Common myeloid progenitor, CD34-positive (primary cell): ENCODE measurements at regions not wholly inside any gene's neighbourhood (a gene's known extent, or its start where the extent isn't known, plus 50 kb on each side); places are given as distances from the start of the nearest gene placed in this dataset.

ENCODE experiments used
- CTCF ChIA-PET: fragments of 350-600 bp; sonication (Branson Sonifier 250); formaldehyde crosslinking; loops from one replicate; lab custom pipeline; 2021; ENCODE audit warnings: antibody characterized with exemption; lab: Charles Lee
- POLR2A ChIA-PET: fragments of 350-600 bp; sonication (Branson Sonifier 250); formaldehyde crosslinking; loops from one replicate; lab custom pipeline; 2021; ENCODE audit warnings: antibody characterized with exemption; lab: Charles Lee
- DNase-seq, 3 donors: peaks; one replicate each; pipeline versions ENCODE4 v3.0.0 to v3.0.0-alpha.2; 2013
- H3K27ac ChIP-seq, 2 experiments: 1 replicate in 1 of 2; 2 replicates in 1 of 2; pipeline ENCODE4 v1.7.0; 2013; ENCODE audit warnings: inconsistent platforms in 2 of 2, low read length in 2 of 2, mild to moderate bottlenecking in 2 of 2, low read depth in 1 of 2, moderate library complexity in 1 of 2; ENCODE audit not compliant: severe bottlenecking in 2 of 2, insufficient read depth in 1 of 2, poor library complexity in 1 of 2
- H3K27me3 ChIP-seq, 5 experiments: replicated peaks in 2 of 5; 1 replicate in 3 of 5; 2 replicates in 2 of 5; pipeline versions ENCODE4 v1.6.1 to v1.7.0; 2013; ENCODE audit warnings: low read length in 4 of 5, mild to moderate bottlenecking in 2 of 5, moderate library complexity in 2 of 5, inconsistent platforms in 1 of 5; ENCODE audit not compliant: insufficient read depth in 5 of 5, control insufficient read depth in 4 of 5
- H3K36me3 ChIP-seq, 4 experiments: 1 replicate in 2 of 4; 2 replicates in 2 of 4; pipeline versions ENCODE4 v1.6.1 to v1.7.0; 2013; ENCODE audit warnings: low read length in 3 of 4, control low read depth in 1 of 4, mild to moderate bottlenecking in 1 of 4; ENCODE audit not compliant: control insufficient read depth in 4 of 4, insufficient read depth in 4 of 4
- H3K4me1 ChIP-seq, 4 experiments: 1 replicate in 3 of 4; 2 replicates in 1 of 4; pipeline versions ENCODE4 v1.6.1 to v1.7.1; 2013; ENCODE audit warnings: low read length in 3 of 4, mild to moderate bottlenecking in 3 of 4, control low read depth in 1 of 4, inconsistent platforms in 1 of 4, moderate library complexity in 1 of 4; ENCODE audit not compliant: control insufficient read depth in 4 of 4, insufficient read depth in 4 of 4; ENCODE audit errors: control extremely low read depth in 1 of 4
- H3K4me3 ChIP-seq, 7 experiments: 1 replicate in 4 of 7; 2 replicates in 3 of 7; pipeline versions ENCODE4 v1.5.1 to v1.7.0; 2013; ENCODE audit warnings: mild to moderate bottlenecking in 7 of 7, low read length in 6 of 7, moderate library complexity in 6 of 7, inconsistent platforms in 2 of 7, low read depth in 2 of 7, control low read depth in 1 of 7; ENCODE audit not compliant: insufficient read depth in 4 of 7, control insufficient read depth in 1 of 7; ENCODE audit errors: extremely low read depth in 1 of 7
- H3K9me3 ChIP-seq, 5 experiments: 1 replicate in 4 of 5; 2 replicates in 1 of 5; pipeline versions ENCODE4 v1.6.1 to v1.7.1; 2013; ENCODE audit warnings: low read length in 4 of 5, mild to moderate bottlenecking in 2 of 5, inconsistent platforms in 1 of 5, low read depth in 1 of 5, moderate library complexity in 1 of 5; ENCODE audit not compliant: control insufficient read depth in 4 of 5, insufficient read depth in 2 of 5; ENCODE audit errors: control extremely low read depth in 1 of 5
- WGBS: methylation state at CpG from one replicate; pipeline ENCODE4 v1.1.5; 2013; ENCODE audit not compliant: insufficient coverage; 5-methylcytosine and 5-hydroxymethylcytosine counted together

- peaks cover 0 to 1% (median 0%) of the 10 kb centered on the region in 5 experiments for H3K27me3 ChIP-seq
- 4% methylated on average over 13 of the region's 13 CpGs for WGBS
- H3K9me3 ChIP-seq, result no peaks in the 10 kb centered on the region
- ChIA-PET POLR2A (no interaction called here), CTCF (no interaction called here)
- no peaks in the 10 kb centered on the region for H3K36me3 ChIP-seq
- H3K4me1 ChIP-seq, result peaks cover 0 to 15% (median 6%) of the 10 kb centered on the region in 4 experiments
- no peak overlapping the region for H3K27ac ChIP-seq
- H3K4me3 ChIP-seq, result peak overlapping the region in 5 of 7 experiments; percentile 7 to 61 (median 40)
- peak in 2 of 3 donors; percentile 39 to 51 for DNase-seq
Measured at GRCh38 chr15:98525661-98526001, 122.7 kb upstream of the IGF1R start.

- Histone ChIP-seq H3K27ac (no peak overlapping the region), H3K4me1 (peaks cover 0 to 15% (median 6%) of the 10 kb centered on the region in 4 experiments), H3K4me3 (peak overlapping the region in 5 of 7 experiments; percentile 7 to 61 (median 40)), H3K36me3 (no peaks in the 10 kb centered on the region), H3K27me3 (peaks cover 0 to 1% (median 0%) of the 10 kb centered on the region in 5 experiments), H3K9me3 (no peaks in the 10 kb centered on the region)
- WGBS, result 84% methylated on average over 8 of the region's 8 CpGs
- no peak for DNase-seq
- ChIA-PET POLR2A (no interaction called here), CTCF (no interaction called here)
Measured at GRCh38 chr15:98526094-98526493, 122.2 kb upstream of the IGF1R start.

- H3K27me3 ChIP-seq, result peaks cover 0 to 1% (median 0%) of the 10 kb centered on the region in 5 experiments
- H3K4me3 ChIP-seq, result no peak overlapping the region
- WGBS, result 97% methylated on average over 8 of the region's 8 CpGs
- H3K9me3 ChIP-seq, result no peaks in the 10 kb centered on the region
- H3K4me1 ChIP-seq, result peaks cover 0 to 15% (median 6%) of the 10 kb centered on the region in 4 experiments
- no peak for DNase-seq
- no peak overlapping the region for H3K27ac ChIP-seq
- no peaks in the 10 kb centered on the region for H3K36me3 ChIP-seq
- CTCF ChIA-PET, result interaction anchor here (3.1 kb wide), 1 partner anchor 8 kb away, joined by 11 read pairs; no protein-coding TSS in a partner anchor
- POLR2A ChIA-PET, result no interaction called here
Measured at GRCh38 chr15:98528046-98528725, 120.2 kb upstream of the IGF1R start.

- DNase-seq, result no peak
- ChIA-PET CTCF (interaction anchor here (1.1 to 3.1 kb wide), 2 partner anchors 9 to 130 kb away, joined by 3 to 11 read pairs; no protein-coding TSS in a partner anchor), POLR2A (no interaction called here)
- H3K4me1 ChIP-seq, result peaks cover 0 to 15% (median 6%) of the 10 kb centered on the region in 4 experiments
- H3K9me3 ChIP-seq, result no peaks in the 10 kb centered on the region
- no peak overlapping the region for H3K27ac ChIP-seq
- 89% methylated on average over 11 of the region's 19 CpGs for WGBS
- H3K4me3 ChIP-seq, result no peak overlapping the region
- H3K36me3 ChIP-seq, result no peaks in the 10 kb centered on the region
- peaks cover 0 to 1% (median 0%) of the 10 kb centered on the region in 5 experiments for H3K27me3 ChIP-seq
Measured at GRCh38 chr15:98529205-98530145, 118.9 kb upstream of the IGF1R start.

- DNase-seq, result no peak
- POLR2A ChIA-PET, result no interaction called here
- Histone ChIP-seq H3K27me3 (peaks cover 0 to 1% (median 0%) of the 10 kb centered on the region in 5 experiments), H3K27ac (no peak overlapping the region), H3K4me1 (peaks cover 0 to 6% (median 4%) of the 10 kb centered on the region in 4 experiments), H3K9me3 (no peaks in the 10 kb centered on the region), H3K36me3 (no peaks in the 10 kb centered on the region), H3K4me3 (no peak overlapping the region)
- no CpG with 5 or more reads among the region's 2 CpGs for WGBS
- CTCF ChIA-PET, result interaction anchor here (1.1 to 1.8 kb wide), 3 partner anchors 11 to 129 kb away, joined by 3 to 7 read pairs (median 3); no protein-coding TSS in a partner anchor
Measured at GRCh38 chr15:98530570-98530969, 117.8 kb upstream of the IGF1R start.

- no peaks in the 10 kb centered on the region for H3K36me3 ChIP-seq
- no peaks in the 10 kb centered on the region for H3K9me3 ChIP-seq
- H3K27ac ChIP-seq, result no peak overlapping the region
- no peak overlapping the region for H3K4me3 ChIP-seq
- CTCF ChIA-PET, result interaction anchor here (0.9 to 1.8 kb wide), 3 partner anchors 12 to 184 kb away, joined by 3 to 7 read pairs (median 3); no protein-coding TSS in a partner anchor
- peaks cover 0 to 1% (median 0%) of the 10 kb centered on the region in 5 experiments for H3K27me3 ChIP-seq
- no peak for DNase-seq
- POLR2A ChIA-PET, result no interaction called here
- no peaks in the 10 kb centered on the region for H3K4me1 ChIP-seq
- no CpG with 5 or more reads among the region's 2 CpGs for WGBS
Measured at GRCh38 chr15:98532063-98532462, 116.3 kb upstream of the IGF1R start.
